GM13977 (cell line): ENCODE measurements at regions not wholly inside any gene's neighbourhood (a gene's known extent, or its start where the extent isn't known, plus 50 kb on each side); places are given as distances from the start of the nearest gene placed in this dataset.

Experiments
- DNase-seq: peaks from one replicate; pipeline ENCODE4 v3.0.0; 2012; ENCODE audit warnings: low spot score
- in situ Hi-C: fragments of 300-500 bp; cut with MboI; formaldehyde crosslinking; loops from one replicate; pipeline ENCODE4 v1.12.0; 2022; ENCODE audit warnings: low sequenced_read_pairs, low pct_unique_long_range_greater_than_20kb, mixed read lengths, inconsistent platforms; ENCODE audit not compliant: unreplicated experiment
- TF ChIP-seq, protein P1 (sequence below): IDR thresholded peaks from 2 replicates; pipeline ENCODE4 v1.5.1; 2012; ENCODE audit warnings: mild to moderate bottlenecking, control low read depth; ENCODE audit not compliant: insufficient read depth; ENCODE audit errors: extremely low read depth, missing control alignments

DNA sequence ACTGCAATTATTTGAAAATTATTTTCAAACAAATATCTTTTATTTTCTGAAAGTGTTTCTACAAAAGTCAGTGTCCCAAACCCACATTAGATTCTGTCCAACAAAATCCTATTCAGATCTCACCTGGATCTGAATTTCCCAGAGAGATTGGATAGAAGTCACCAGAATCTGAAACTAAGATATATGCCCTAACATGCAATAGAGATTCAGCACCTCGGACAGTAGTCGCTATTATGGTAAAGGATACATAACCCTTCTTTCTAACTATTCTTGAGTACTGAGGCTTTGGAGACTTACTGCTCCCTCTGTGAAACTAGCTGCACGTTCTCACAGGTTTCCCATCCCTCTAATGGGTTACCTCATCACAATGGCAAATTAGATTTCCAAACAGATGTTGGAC, 151.4 kb downstream of the ID4 start:
- DNase-seq: no peak
- TF ChIP-seq, protein P1, sequence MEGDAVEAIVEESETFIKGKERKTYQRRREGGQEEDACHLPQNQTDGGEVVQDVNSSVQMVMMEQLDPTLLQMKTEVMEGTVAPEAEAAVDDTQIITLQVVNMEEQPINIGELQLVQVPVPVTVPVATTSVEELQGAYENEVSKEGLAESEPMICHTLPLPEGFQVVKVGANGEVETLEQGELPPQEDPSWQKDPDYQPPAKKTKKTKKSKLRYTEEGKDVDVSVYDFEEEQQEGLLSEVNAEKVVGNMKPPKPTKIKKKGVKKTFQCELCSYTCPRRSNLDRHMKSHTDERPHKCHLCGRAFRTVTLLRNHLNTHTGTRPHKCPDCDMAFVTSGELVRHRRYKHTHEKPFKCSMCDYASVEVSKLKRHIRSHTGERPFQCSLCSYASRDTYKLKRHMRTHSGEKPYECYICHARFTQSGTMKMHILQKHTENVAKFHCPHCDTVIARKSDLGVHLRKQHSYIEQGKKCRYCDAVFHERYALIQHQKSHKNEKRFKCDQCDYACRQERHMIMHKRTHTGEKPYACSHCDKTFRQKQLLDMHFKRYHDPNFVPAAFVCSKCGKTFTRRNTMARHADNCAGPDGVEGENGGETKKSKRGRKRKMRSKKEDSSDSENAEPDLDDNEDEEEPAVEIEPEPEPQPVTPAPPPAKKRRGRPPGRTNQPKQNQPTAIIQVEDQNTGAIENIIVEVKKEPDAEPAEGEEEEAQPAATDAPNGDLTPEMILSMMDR: no peak
- in situ Hi-C loops: no loop called here

DNA sequence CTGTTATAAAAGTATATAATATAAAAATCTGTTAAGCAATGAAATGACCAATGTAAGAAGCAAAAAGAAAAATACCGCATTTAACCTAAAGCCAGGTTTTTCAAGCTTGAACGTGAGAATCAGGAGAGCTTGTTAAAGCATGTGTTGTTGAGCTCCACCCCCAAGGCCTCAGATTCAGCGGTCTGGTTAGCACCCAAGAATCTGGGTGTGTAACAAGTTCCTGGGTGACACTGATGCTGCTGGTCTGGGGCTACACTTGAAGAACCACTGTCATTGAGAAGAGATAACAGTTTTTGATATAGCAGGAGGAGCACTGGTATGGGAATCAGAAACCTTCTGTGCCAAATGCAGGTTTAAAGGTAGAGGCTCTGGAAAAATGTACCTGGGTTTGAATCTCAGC, 154.0 kb downstream of the ID4 start:
- in situ Hi-C loops: no loop called here
- DNase-seq: no peak
- TF ChIP-seq, protein P1: no peak

DNA sequence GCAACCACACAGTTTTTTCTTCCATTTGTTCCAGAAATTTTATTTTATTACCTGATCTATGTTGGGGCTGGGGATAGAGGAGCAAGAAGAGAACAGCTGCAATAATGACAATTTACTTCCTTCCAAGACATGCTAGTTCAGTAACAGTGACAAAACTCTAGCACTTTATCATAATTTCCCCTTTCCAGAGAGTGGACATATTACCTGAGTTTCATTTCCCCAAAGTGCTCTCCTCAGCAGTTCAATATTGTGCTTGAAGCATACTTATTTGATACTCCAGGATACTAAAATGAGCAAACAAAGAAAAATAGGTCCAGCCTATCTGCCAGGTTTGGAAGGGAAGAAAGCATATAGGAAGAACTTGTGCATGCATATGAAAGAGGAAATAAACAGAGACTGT, 157.7 kb downstream of the ID4 start:
- DNase-seq: no peak
- TF ChIP-seq, protein P1: no peak
- in situ Hi-C loops: no loop called here

DNA sequence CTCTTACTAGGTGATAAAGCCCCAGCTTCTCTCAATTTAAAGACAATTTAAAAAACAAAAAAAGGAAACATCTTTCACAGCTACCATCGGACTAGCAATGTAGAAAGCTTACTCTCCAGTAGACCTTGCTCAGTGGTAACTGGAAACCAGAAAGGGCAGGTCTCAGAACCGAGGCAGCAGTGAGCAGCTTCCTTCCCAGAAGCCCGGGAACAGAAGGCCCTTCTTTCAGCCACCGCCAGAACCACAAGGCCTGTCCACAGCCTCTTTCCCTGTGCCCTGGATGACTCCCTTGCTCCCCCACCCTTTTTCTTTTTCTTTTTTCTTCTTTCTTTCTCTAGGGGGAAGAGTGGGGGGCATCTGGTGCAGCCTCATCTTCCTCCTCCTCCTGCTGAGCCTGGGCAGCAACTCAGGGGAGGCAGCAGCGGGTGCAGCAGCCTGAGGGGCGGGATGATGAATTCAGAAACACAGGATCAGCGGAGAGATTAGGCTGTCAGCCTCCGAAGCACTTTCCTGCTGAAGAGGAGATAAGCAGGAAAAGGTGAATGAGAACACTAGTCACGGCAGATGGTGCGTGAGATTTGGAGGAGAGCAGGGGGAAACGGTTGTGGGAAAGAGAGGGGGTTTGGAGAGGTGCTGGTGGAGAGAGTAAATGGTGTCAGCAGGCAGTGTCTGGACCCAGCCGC, 158.5 kb downstream of the ID4 start:
- in situ Hi-C loops: no loop called here
- no peak for DNase-seq
- TF ChIP-seq, protein P1: no peak

DNA sequence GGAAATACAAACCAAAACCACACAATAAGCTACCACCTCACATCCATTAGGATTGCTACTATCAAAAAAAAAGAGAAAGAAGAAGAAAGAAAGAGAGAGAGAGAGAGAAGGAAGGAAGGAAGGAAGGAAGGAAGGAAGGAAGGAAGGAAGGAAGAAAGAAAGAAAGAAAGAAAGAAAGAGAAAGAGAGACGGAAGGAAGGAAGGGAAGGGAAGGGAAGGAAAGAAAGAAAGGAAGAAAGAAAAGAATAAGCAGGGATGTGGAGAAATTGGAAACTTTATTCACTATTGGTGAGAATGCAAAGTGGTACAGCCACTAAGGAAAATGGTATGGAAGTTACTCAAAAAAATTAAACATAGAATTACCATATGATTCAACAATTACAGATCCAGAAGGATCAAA, 159.9 kb downstream of the ID4 start:
- in situ Hi-C loops: no loop called here
- DNase-seq: no peak
- TF ChIP-seq, protein P1: no peak

DNA sequence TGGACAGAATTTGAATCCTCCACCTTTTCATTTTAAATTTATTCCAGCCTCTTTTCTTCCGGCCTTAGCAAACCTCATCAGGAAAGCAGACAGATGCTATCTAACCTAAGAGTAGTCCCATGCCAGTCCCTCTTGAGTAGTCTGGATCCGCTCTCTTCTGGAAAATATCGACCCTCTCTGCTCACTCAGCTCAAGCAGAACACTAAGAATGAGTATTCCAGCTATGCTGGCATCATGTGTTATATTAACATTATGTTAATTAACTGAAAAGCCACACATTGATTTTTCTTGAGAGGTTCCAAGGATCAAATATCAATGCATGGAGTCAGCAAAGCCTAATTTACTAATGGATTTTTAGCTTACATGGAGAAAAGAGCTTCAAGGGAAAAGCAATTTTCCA, 161.4 kb downstream of the ID4 start:
- DNase-seq: no peak
- TF ChIP-seq, protein P1: no peak
- in situ Hi-C loops: no loop called here
